ENCODE measurements at regions not wholly inside any gene's neighbourhood (a gene's known extent, or its start where the extent isn't known, plus 50 kb on each side); places are given as distances from the start of the nearest gene placed in this dataset.

DNA sequence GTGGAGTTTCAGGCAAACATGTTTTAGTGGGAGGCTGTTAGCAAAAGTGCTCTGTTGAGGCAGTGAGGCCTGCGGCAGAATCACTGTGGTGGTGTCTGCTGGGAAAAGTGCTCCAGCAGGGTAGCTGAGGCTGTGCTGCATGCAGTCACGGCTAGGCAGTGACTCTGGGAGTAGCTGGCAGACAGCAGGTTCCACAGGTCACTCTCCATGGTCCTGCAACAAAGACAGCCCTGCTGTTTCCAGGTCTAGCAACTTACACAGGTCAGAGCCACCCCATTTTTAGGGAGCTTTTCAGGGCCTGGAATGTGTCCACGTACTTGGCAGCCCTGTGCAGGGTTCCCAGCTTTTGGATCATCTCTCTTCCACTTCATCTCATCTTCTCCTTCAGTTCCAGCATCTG, 184.3 kb downstream of the NAA11 start (continued):
- TF ChIP-seq, protein P1, sequence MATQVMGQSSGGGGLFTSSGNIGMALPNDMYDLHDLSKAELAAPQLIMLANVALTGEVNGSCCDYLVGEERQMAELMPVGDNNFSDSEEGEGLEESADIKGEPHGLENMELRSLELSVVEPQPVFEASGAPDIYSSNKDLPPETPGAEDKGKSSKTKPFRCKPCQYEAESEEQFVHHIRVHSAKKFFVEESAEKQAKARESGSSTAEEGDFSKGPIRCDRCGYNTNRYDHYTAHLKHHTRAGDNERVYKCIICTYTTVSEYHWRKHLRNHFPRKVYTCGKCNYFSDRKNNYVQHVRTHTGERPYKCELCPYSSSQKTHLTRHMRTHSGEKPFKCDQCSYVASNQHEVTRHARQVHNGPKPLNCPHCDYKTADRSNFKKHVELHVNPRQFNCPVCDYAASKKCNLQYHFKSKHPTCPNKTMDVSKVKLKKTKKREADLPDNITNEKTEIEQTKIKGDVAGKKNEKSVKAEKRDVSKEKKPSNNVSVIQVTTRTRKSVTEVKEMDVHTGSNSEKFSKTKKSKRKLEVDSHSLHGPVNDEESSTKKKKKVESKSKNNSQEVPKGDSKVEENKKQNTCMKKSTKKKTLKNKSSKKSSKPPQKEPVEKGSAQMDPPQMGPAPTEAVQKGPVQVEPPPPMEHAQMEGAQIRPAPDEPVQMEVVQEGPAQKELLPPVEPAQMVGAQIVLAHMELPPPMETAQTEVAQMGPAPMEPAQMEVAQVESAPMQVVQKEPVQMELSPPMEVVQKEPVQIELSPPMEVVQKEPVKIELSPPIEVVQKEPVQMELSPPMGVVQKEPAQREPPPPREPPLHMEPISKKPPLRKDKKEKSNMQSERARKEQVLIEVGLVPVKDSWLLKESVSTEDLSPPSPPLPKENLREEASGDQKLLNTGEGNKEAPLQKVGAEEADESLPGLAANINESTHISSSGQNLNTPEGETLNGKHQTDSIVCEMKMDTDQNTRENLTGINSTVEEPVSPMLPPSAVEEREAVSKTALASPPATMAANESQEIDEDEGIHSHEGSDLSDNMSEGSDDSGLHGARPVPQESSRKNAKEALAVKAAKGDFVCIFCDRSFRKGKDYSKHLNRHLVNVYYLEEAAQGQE (IDR thresholded peaks at IDR 0.05; ENCODE audit: borderline replicate concordance) = peak; percentile 98
- TF ChIP-seq, protein P1 (CRISPR knock-in tag; IDR thresholded peaks at IDR 0.05; ENCODE audit: low read depth) = peak; percentile 88
- TF ChIP-seq MIER1 (IDR thresholded peaks at IDR 0.05; ENCODE audit: low read depth) (peak; percentile 74), EHMT2 (IDR thresholded peaks at IDR 0.05) (peak; percentile 87), ZNF668 (CRISPR knock-in tag; IDR thresholded peaks at IDR 0.05) (no peak), MAZ (CRISPR knock-in tag; conservative IDR thresholded peaks at IDR 0.05 in 1 of 2, IDR thresholded peaks at IDR 0.05 in 1 of 2) (peak in 1 of 2 experiments; percentile 46; a peak in 1 of 4 replicates), KLF1 (tag; IDR thresholded peaks at IDR 0.05) (no peak)

All from K562 (cell line).